ENCODE measurements at regions not wholly inside any gene's neighbourhood (a gene's known extent, or its start where the extent isn't known, plus 50 kb on each side); places are given as distances from the start of the nearest gene placed in this dataset.
"Not testable (repeated sequence)": the region's sequence is repeated elsewhere in the genome, so short reads cannot be mapped to it uniquely, and the experiment has no call there.

DNA sequence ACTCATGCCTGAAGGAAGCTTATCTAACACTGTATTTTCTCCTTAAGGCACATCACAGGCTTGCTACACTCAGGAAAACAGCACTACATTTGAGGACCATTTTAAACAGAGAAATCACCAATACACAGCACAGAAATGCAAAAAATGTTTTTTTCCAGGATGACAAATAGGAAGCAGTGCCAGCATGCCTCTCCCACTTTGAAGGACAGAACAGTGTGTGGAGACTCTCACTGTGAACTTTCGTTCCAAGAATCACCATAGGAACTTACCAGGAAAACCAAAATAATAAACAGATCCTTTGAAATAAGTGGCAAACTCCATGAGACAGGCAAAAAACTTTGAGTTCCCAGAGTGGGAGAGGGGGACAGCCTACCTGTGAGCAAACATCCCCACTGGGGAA is 217.8 kb upstream of the MAST4 start:
- H3K9me3 ChIP-seq (ENCODE audit: insufficient read depth, low read depth), result no peaks in the 10 kb centered on the region
- TF ChIP-seq, protein P1, sequence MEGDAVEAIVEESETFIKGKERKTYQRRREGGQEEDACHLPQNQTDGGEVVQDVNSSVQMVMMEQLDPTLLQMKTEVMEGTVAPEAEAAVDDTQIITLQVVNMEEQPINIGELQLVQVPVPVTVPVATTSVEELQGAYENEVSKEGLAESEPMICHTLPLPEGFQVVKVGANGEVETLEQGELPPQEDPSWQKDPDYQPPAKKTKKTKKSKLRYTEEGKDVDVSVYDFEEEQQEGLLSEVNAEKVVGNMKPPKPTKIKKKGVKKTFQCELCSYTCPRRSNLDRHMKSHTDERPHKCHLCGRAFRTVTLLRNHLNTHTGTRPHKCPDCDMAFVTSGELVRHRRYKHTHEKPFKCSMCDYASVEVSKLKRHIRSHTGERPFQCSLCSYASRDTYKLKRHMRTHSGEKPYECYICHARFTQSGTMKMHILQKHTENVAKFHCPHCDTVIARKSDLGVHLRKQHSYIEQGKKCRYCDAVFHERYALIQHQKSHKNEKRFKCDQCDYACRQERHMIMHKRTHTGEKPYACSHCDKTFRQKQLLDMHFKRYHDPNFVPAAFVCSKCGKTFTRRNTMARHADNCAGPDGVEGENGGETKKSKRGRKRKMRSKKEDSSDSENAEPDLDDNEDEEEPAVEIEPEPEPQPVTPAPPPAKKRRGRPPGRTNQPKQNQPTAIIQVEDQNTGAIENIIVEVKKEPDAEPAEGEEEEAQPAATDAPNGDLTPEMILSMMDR (conservative IDR thresholded peaks at IDR 0.05), result no peak
- no peak for TF ChIP-seq EZH2 (IDR thresholded peaks at IDR 0.05; ENCODE audit: low read depth)
- no peak overlapping the region for H3K27ac ChIP-seq
- no peak overlapping the region for H3K4me3 ChIP-seq
- no peaks in the 10 kb centered on the region for H3K36me3 ChIP-seq (ENCODE audit: low read depth)
- intact Hi-C loops (cut with micrococcal nuclease; ENCODE audit: unreplicated experiment), result no loop called here
- CTCF ChIA-PET, result no interaction called here
- POLR2A ChIA-PET (ENCODE audit: unreplicated experiment), result no interaction called here
- no peak for DNase-seq
- no peaks in the 10 kb centered on the region for H4K20me1 ChIP-seq (ENCODE audit: insufficient read depth)
- no peaks in the 10 kb centered on the region for H3K79me2 ChIP-seq (ENCODE audit: low read depth)
- no peak overlapping the region for H2AFZ ChIP-seq
- no peaks in the 10 kb centered on the region for H3K9me2 ChIP-seq (ENCODE audit: insufficient read depth)
- peaks cover 5% of the 10 kb centered on the region; the same call in 1 of the 2 replicates for H3K27me3 ChIP-seq (ENCODE audit: insufficient read depth, low read depth)
- no TSS peak for BruUV-seq (replicated peaks)
- H3K4me1 ChIP-seq (replicated peaks; ENCODE audit: insufficient read depth), result no peaks in the 10 kb centered on the region
- H3K4me2 ChIP-seq, result no peak overlapping the region
- H3F3A ChIP-seq (ENCODE audit: insufficient read depth, low read depth), result no peaks in the 10 kb centered on the region

DNA sequence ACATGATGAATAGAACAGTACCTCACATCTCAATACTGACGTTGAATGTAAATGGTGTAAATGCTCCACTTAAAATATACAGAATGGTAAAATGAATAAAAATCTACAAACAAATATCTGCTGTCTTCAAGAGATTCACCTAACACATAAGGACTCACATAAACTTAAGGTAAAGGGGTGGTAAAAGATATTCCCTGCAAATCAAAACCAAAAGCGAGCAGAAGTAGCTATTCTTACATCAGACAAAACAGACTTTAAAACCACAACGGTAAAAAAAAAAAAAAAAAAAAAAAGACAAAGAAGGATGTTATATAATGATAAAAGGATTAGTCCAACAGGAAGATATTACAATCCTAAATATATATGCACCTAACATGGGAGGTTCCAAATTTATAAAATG is 214.0 kb upstream of the MAST4 start:
- no peaks in the 10 kb centered on the region for H4K20me1 ChIP-seq (ENCODE audit: insufficient read depth)
- DNase-seq, result no peak
- no peaks in the 10 kb centered on the region for H3F3A ChIP-seq (ENCODE audit: insufficient read depth, low read depth)
- no peaks in the 10 kb centered on the region for H3K79me2 ChIP-seq (ENCODE audit: low read depth)
- no peaks in the 10 kb centered on the region for H3K9me2 ChIP-seq (ENCODE audit: insufficient read depth)
- H3K36me3 ChIP-seq (ENCODE audit: low read depth), result no peaks in the 10 kb centered on the region
- no peak overlapping the region for H3K4me2 ChIP-seq
- POLR2A ChIA-PET (ENCODE audit: unreplicated experiment), result interaction anchor here (0.6 kb wide), 2 partner anchors 91 to 286 kb away, joined by 3 to 15 read pairs; no protein-coding TSS in a partner anchor
- no peak overlapping the region for H3K27ac ChIP-seq
- no peaks in the 10 kb centered on the region for H3K4me1 ChIP-seq (replicated peaks; ENCODE audit: insufficient read depth)
- H3K9me3 ChIP-seq (ENCODE audit: insufficient read depth, low read depth), result no peaks in the 10 kb centered on the region
- CTCF ChIA-PET, result interaction anchor here (0.6 kb wide), 1 partner anchor 327 kb away, joined by 3 read pairs; no protein-coding TSS in a partner anchor
- BruUV-seq (replicated peaks), result no TSS peak
- intact Hi-C loops (cut with micrococcal nuclease; ENCODE audit: unreplicated experiment), result no loop called here
- no peak overlapping the region for H3K4me3 ChIP-seq
- H3K27me3 ChIP-seq (ENCODE audit: insufficient read depth, low read depth), result no peaks in the 10 kb centered on the region
- H2AFZ ChIP-seq, result no peak overlapping the region
- TF ChIP-seq EZH2 (IDR thresholded peaks at IDR 0.05; ENCODE audit: low read depth), result no peak
- TF ChIP-seq, protein P1 (conservative IDR thresholded peaks at IDR 0.05), result no peak

DNA sequence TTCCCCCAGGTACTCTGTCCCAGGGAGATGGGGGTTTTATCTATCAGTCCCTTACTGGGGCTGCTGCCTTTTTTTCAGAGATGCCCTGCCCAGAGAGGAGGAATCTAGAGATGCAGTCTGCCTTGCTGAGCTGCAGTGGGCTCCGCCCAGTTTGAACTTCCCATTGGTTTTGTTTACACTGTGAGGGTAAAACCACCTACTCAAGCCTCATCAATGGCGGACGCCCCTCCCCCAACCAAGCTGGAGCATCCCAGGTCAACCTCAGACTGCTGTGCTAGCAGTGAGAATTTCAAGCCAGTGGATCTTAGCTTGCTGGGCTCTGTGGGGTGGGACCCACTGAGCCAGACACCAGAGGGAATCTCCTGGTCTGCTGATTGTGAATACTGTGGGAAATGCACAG is 191.0 kb upstream of the MAST4 start:
- H3K27ac ChIP-seq; POLR2A ChIA-PET (ENCODE audit: unreplicated experiment); BruUV-seq (replicated peaks); DNase-seq; H3K4me1 ChIP-seq (replicated peaks; ENCODE audit: insufficient read depth); H3F3A ChIP-seq (ENCODE audit: insufficient read depth, low read depth); H4K20me1 ChIP-seq (ENCODE audit: insufficient read depth); CTCF ChIA-PET; H3K4me2 ChIP-seq; H3K36me3 ChIP-seq (ENCODE audit: low read depth); H3K9me3 ChIP-seq (ENCODE audit: insufficient read depth, low read depth); H3K79me2 ChIP-seq (ENCODE audit: low read depth); H2AFZ ChIP-seq; H3K4me3 ChIP-seq; H3K9me2 ChIP-seq (ENCODE audit: insufficient read depth); intact Hi-C loops (cut with micrococcal nuclease; ENCODE audit: unreplicated experiment): not testable (repeated sequence)
- H3K27me3 ChIP-seq (ENCODE audit: insufficient read depth, low read depth), result peaks cover 21% of the 10 kb centered on the region; the same call in 1 of the 2 replicates

DNA sequence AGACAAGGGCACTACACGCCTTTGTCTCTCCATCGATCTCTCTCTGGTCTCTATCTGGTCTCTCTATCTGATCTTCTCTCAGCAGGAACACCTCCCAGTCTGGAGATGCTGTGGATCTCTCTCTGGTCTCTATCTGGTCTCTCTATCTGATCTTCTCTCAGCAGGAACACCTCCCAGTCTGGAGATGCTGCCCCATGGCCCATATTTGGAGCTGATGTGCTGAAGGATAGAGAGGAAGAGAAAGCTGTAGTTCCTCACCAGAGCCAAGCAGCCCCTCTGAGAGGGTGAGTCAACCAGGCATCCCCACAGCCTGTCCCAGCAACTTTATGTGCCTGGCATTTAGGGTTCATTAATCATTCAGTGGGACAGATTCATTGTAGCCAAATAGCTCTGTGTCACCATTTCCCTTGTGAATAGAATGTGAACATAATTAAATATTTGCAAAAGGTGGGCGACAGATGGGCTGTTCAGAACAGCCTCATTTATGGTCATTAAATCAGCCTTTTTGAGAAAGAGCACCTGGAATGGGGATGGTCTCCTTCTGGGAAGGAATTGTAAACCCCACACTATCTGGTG is 189.3 kb upstream of the MAST4 start:
- Histone ChIP-seq H2AFZ (no peak overlapping the region), H3K79me2 (ENCODE audit: low read depth) (no peaks in the 10 kb centered on the region), H4K20me1 (ENCODE audit: insufficient read depth) (no peaks in the 10 kb centered on the region), H3K36me3 (ENCODE audit: low read depth) (no peaks in the 10 kb centered on the region), H3K4me3 (no peak overlapping the region), H3K4me2 (no peak overlapping the region), H3K9me3 (ENCODE audit: insufficient read depth, low read depth) (no peaks in the 10 kb centered on the region), H3F3A (ENCODE audit: insufficient read depth, low read depth) (no peaks in the 10 kb centered on the region), H3K9me2 (ENCODE audit: insufficient read depth) (no peaks in the 10 kb centered on the region), H3K4me1 (replicated peaks; ENCODE audit: insufficient read depth) (no peaks in the 10 kb centered on the region), H3K27me3 (ENCODE audit: insufficient read depth, low read depth) (0 out of 2 replicates have a peak, but pooled peaks cover 21% of the 10 kb centered on the region), H3K27ac (no peak overlapping the region)
- ChIA-PET POLR2A (ENCODE audit: unreplicated experiment) (interaction anchor here (0.6 kb wide), 1 partner anchor 88 kb away, joined by 3 read pairs; no protein-coding TSS in a partner anchor), CTCF (no interaction called here)
- intact Hi-C loops (cut with micrococcal nuclease; ENCODE audit: unreplicated experiment), result no loop called here
- BruUV-seq (replicated peaks), result no TSS peak
- DNase-seq, result no peak
- no peak for TF ChIP-seq EZH2 (IDR thresholded peaks at IDR 0.05; ENCODE audit: low read depth)
- TF ChIP-seq, protein P1 (conservative IDR thresholded peaks at IDR 0.05), result no peak

Measured in PC-9 (cell line).